ENCODE measurements at regions not wholly inside any gene's neighbourhood (a gene's known extent, or its start where the extent isn't known, plus 50 kb on each side); places are given as distances from the start of the nearest gene placed in this dataset.

GRCh38 chr1:70895531-70895930 is 152.1 kb downstream of the PTGER3 start:
- TF ChIP-seq USF2 (IDR thresholded peaks at IDR 0.05; ENCODE audit: low read length) (no peak), MAX (IDR thresholded peaks at IDR 0.05) (no peak), RAD21 (IDR thresholded peaks at IDR 0.05 in 1 of 2, conservative IDR thresholded peaks at IDR 0.05 in 1 of 2; ENCODE audit: low read depth in 2 of 2, low read length in 2 of 2) (no peak), RBBP5 (IDR thresholded peaks at IDR 0.05; ENCODE audit: borderline replicate concordance, low read depth, low read length) (no peak), TCF12 (IDR thresholded peaks at IDR 0.05; ENCODE audit: low read depth, low read length) (no peak), EP300 (IDR thresholded peaks at IDR 0.05; ENCODE audit: borderline replicate concordance in 1 of 2, low read depth in 2 of 2, low read length in 2 of 2) (no peak)
- TF ChIP-seq, protein P1, sequence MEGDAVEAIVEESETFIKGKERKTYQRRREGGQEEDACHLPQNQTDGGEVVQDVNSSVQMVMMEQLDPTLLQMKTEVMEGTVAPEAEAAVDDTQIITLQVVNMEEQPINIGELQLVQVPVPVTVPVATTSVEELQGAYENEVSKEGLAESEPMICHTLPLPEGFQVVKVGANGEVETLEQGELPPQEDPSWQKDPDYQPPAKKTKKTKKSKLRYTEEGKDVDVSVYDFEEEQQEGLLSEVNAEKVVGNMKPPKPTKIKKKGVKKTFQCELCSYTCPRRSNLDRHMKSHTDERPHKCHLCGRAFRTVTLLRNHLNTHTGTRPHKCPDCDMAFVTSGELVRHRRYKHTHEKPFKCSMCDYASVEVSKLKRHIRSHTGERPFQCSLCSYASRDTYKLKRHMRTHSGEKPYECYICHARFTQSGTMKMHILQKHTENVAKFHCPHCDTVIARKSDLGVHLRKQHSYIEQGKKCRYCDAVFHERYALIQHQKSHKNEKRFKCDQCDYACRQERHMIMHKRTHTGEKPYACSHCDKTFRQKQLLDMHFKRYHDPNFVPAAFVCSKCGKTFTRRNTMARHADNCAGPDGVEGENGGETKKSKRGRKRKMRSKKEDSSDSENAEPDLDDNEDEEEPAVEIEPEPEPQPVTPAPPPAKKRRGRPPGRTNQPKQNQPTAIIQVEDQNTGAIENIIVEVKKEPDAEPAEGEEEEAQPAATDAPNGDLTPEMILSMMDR (IDR thresholded peaks at IDR 0.05; ENCODE audit: control extremely low read depth in 1 of 3, insufficient read depth in 1 of 3, low read depth in 1 of 3, low read length in 3 of 3), result no peak
